Duodenal mucosa (tissue), 2 donors: ENCODE measurements at regions not wholly inside any gene's neighbourhood (a gene's known extent, or its start where the extent isn't known, plus 50 kb on each side); places are given as distances from the start of the nearest gene placed in this dataset.
"Not testable (repeated sequence)": the region's sequence is repeated elsewhere in the genome, so short reads cannot be mapped to it uniquely, and the experiment has no call there.

Experiments
- H3K27ac ChIP-seq: one replicate; pipeline ENCODE4 v1.7.0; 2013; ENCODE audit warnings: low read depth, low read length
- H3K27me3 ChIP-seq, 2 donors: one replicate each; pipeline ENCODE4 v1.7.0; 2013; ENCODE audit warnings: low read length in 2 of 2, control low read depth in 1 of 2; ENCODE audit not compliant: insufficient read depth in 2 of 2, control insufficient read depth in 1 of 2
- H3K36me3 ChIP-seq, 2 donors: one replicate each; pipeline ENCODE4 v1.7.0; 2013; ENCODE audit warnings: low read length in 2 of 2, control low read depth in 1 of 2; ENCODE audit not compliant: insufficient read depth in 2 of 2, control insufficient read depth in 1 of 2
- H3K4me1 ChIP-seq, 2 donors: one replicate each; pipeline ENCODE4 v1.7.0; 2013; ENCODE audit warnings: low read length in 2 of 2, control low read depth in 1 of 2; ENCODE audit not compliant: insufficient read depth in 2 of 2, control insufficient read depth in 1 of 2
- H3K4me3 ChIP-seq, 2 donors: one replicate each; pipeline ENCODE4 v1.7.0; 2013; ENCODE audit warnings: low read length in 2 of 2, low read depth in 1 of 2
- H3K9ac ChIP-seq, 2 donors: one replicate each; pipeline ENCODE4 v1.7.0; 2013; ENCODE audit warnings: low read length in 2 of 2, low read depth in 1 of 2
- H3K9me3 ChIP-seq, 2 donors: one replicate each; pipeline ENCODE4 v1.7.0; 2013; ENCODE audit warnings: low read length in 2 of 2, control low read depth in 1 of 2; ENCODE audit not compliant: control insufficient read depth in 1 of 2

DNA sequence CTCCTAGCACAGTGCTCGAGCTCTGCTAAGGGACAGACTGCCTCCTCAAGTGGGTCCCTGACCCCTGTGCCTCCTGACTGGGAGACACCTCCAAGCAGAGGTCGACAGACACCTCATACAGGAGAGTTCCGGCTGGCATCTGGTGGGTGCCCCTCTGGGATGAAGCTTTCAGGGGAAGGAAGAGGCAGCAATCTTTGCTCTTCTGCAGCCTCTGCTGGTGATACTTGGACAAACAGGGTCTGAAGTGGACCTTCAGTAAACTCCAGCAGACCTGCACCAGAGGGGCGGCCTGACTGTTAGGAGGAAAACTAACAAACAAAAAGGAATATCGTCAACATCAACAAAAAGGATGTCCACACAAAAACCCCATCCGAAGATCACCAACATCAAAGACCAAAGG lies 60.6 kb upstream of the DCN start:
- not testable (repeated sequence) for H3K4me3 ChIP-seq, H3K36me3 ChIP-seq, H3K9me3 ChIP-seq, H3K27ac ChIP-seq, H3K9ac ChIP-seq, H3K27me3 ChIP-seq, H3K4me1 ChIP-seq

DNA sequence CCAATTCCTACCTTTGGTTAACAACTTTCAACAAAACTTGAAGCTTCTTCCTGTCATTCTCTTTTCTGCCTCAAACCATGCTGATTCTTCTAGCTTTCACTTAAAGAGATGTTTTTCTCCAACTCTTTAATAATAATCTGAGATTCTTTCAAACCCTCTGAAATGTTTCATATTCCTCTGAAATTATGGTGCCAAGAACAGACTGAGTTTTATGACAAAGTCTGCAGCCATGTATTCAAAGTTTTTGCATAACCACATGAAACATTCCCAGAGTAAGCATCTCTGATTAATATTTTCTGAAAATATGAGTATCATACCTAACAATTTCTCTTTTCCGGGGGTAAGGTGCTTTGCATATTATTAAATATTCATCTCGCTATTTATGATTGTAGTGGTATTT lies 59.1 kb upstream of the DCN start:
- Histone ChIP-seq H3K9me3 (no peaks in the 10 kb centered on the region), H3K27me3 (no peaks in the 10 kb centered on the region), H3K4me1 (no peaks in the 10 kb centered on the region), H3K36me3 (no peaks in the 10 kb centered on the region), H3K4me3 (no peak overlapping the region), H3K9ac (no peak overlapping the region), H3K27ac (no peak overlapping the region)

DNA sequence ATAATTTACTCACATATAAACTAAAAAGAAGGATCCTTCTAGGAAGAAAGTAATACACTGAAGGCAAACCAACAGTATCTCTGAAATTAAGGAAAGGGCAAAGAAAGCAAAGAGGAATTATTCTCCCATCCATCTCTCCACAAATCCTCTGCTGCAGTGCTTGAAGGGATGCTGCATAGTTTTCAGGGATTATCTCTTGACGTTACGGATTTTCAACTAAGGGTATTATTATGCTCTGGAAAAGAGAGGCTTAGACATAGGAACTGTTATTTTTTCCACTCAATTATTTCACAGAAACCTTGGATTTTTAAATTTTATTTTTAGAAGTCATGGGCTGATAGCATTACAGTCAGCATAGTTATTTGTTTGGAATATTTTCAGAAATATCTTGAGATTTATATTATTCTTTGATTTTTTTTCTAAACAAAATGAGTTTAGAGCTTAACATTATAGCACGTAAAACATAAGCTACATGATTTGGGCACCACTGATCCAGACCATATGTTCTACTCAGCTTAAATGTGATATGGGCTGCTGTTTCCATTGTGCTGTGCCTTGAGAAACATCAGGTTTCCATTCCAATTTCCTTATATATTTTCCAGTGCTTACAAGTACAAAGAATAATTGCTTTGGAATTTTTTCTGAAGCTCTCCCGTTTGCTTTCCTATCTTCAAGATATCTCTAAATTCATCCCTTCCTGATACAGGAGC lies 57.9 kb upstream of the DCN start:
- Histone ChIP-seq H3K36me3 (no peaks in the 10 kb centered on the region), H3K27me3 (no peaks in the 10 kb centered on the region), H3K9ac (no peak overlapping the region), H3K4me1 (no peaks in the 10 kb centered on the region), H3K9me3 (no peaks in the 10 kb centered on the region), H3K27ac (no peak overlapping the region), H3K4me3 (no peak overlapping the region)

GRCh38 chr12:91239481-91239880 lies 56.9 kb upstream of the DCN start:
- no peak overlapping the region for H3K27ac ChIP-seq
- no peak overlapping the region for H3K9ac ChIP-seq

More at GRCh38 chr12:91239481-91239880, 56.9 kb upstream of the DCN start:
- H3K4me1 ChIP-seq = no peaks in the 10 kb centered on the region
- no peaks in the 10 kb centered on the region for H3K9me3 ChIP-seq
- no peaks in the 10 kb centered on the region for H3K27me3 ChIP-seq
- no peaks in the 10 kb centered on the region for H3K36me3 ChIP-seq
- no peak overlapping the region for H3K4me3 ChIP-seq
